HCT116 (cell line): ENCODE measurements at regions not wholly inside any gene's neighbourhood (a gene's known extent, or its start where the extent isn't known, plus 50 kb on each side); places are given as distances from the start of the nearest gene placed in this dataset.

Source experiments
- ATAC-seq: fragments of 200-7000 bp; cut with Tn5 transposase; 2 replicates; pipeline ENCODE4 v1.9.1; 2020; ENCODE audit warnings: mild to moderate bottlenecking, moderate library complexity
- BruUV-seq: library from RNA; stranded (reverse); fragments of 400-500 nt; replicated peaks from 2 replicates; lab custom pipeline; 2021; lab: Mats Ljungman, UMichigan
- CTCF ChIA-PET: fragments of 300-600 bp; sonication (Branson Sonifier 250); formaldehyde crosslinking; loops from one replicate; lab custom pipeline; 2021; ENCODE audit warnings: antibody characterized with exemption; lab: Charles Lee
- POLR2A ChIA-PET: fragments of 300-600, 350-600 bp; sonication (Branson Sonifier 250); formaldehyde crosslinking; loops from one replicate; lab custom pipeline; 2021; ENCODE audit warnings: antibody characterized with exemption; lab: Charles Lee
- RAD21 ChIA-PET, 2 experiments: fragments of 300-600 bp; sonication (Branson Sonifier 250); formaldehyde crosslinking; loops; one replicate each; lab custom pipeline; 2023; ENCODE audit warnings: low total read pairs in 2 of 2; ENCODE audit not compliant: uncharacterized antibody in 2 of 2, unreplicated experiment in 2 of 2, low non-redundant PET in 1 of 2; lab: Charles Lee
- DNase-seq: peaks from one replicate; pipeline ENCODE4 v3.0.0-alpha.2; 2010; ENCODE audit warnings: low read depth, low spot score
- H2AFZ ChIP-seq: fragments of 200-600 bp; shearing (Covaris generic), sonication (generic); 2 replicates; pipeline ENCODE4 v1.6.1; 2017; ENCODE audit warnings: low read depth, mixed run types, mixed read lengths, antibody characterized with exemption, low read length; ENCODE audit not compliant: poor library complexity, severe bottlenecking
- H3K27ac ChIP-seq: 2 replicates; pipeline ENCODE4 v1.5.1; 2012; ENCODE audit warnings: low read depth, low read length
- H3K27me3 ChIP-seq: fragments of 200-600 bp; sonication (generic); 2 replicates; pipeline ENCODE4 v1.6.1; 2016; ENCODE audit warnings: mixed run types, low read length, mixed read lengths; ENCODE audit not compliant: insufficient read depth
- H3K36me3 ChIP-seq, 2 experiments: fragments of 200-500 bp in 1 of 2; fragments of 200-600 bp in 1 of 2; sonication (Bioruptor generic) in 1 of 2; sonication (generic) in 1 of 2; 2 replicates each; pipeline versions ENCODE4 v1.5.1 to v1.6.1; 2014 to 2016; ENCODE audit warnings: low read length in 2 of 2, inconsistent platforms in 1 of 2, mixed read lengths in 1 of 2, mixed run types in 1 of 2; ENCODE audit not compliant: insufficient read depth in 2 of 2, control insufficient read depth in 1 of 2
- H3K4me1 ChIP-seq, 2 experiments: fragments of 200-600 bp in 1 of 2; sonication (generic) in 1 of 2; 2 replicates each; pipeline versions ENCODE4 v1.5.1 to v1.6.1; 2012 to 2017; ENCODE audit warnings: low read length in 2 of 2, inconsistent platforms in 1 of 2, mild to moderate bottlenecking in 1 of 2, mixed read lengths in 1 of 2, mixed run types in 1 of 2, moderate library complexity in 1 of 2; ENCODE audit not compliant: insufficient read depth in 2 of 2, control insufficient read depth in 1 of 2
- H3K4me2 ChIP-seq: fragments of 200-600 bp; sonication (generic); 2 replicates; pipeline ENCODE4 v1.6.1; 2017; ENCODE audit warnings: mixed run types, low read length, mixed read lengths
- H3K4me3 ChIP-seq, 2 experiments: fragments of 200-600 bp in 1 of 2; sonication (generic) in 1 of 2; replicated peaks in 1 of 2; 2 replicates each; pipeline ENCODE4 v1.5.1; 2011 to 2016; ENCODE audit warnings: low read length in 2 of 2, control low read depth in 1 of 2, low read depth in 1 of 2, mild to moderate bottlenecking in 1 of 2, mixed read lengths in 1 of 2, mixed run types in 1 of 2
- H3K79me2 ChIP-seq: fragments of 200-600 bp; sonication (generic); 2 replicates; pipeline ENCODE4 v1.6.1; 2017; ENCODE audit warnings: mild to moderate bottlenecking, mixed run types, low read length, moderate library complexity, mixed read lengths; ENCODE audit not compliant: insufficient read depth
- H3K9ac ChIP-seq: fragments of 200-600 bp; sonication (generic); 2 replicates; pipeline ENCODE4 v1.6.1; 2016; ENCODE audit warnings: low read length, mixed read lengths
- H3K9me2 ChIP-seq: fragments of 200-600 bp; sonication (generic), shearing (Covaris generic); 2 replicates; pipeline ENCODE4 v1.6.1; 2017; ENCODE audit warnings: mixed run types, mild to moderate bottlenecking, moderate library complexity; ENCODE audit not compliant: insufficient read depth
- H3K9me3 ChIP-seq, 2 experiments: fragments of 200-500 bp in 1 of 2; fragments of 200-600 bp in 1 of 2; sonication (Bioruptor generic) in 1 of 2; sonication (generic) in 1 of 2; 2 replicates each; pipeline ENCODE4 v1.6.1; 2014 to 2017; ENCODE audit warnings: low read length in 2 of 2, mixed read lengths in 2 of 2, inconsistent platforms in 1 of 2, low read depth in 1 of 2, mild to moderate bottlenecking in 1 of 2, mixed run types in 1 of 2, moderate library complexity in 1 of 2; ENCODE audit not compliant: control insufficient read depth in 1 of 2, insufficient read depth in 1 of 2
- H4K20me1 ChIP-seq: fragments of 200-600 bp; sonication (generic), shearing (Covaris generic); 2 replicates; pipeline ENCODE4 v1.6.1; 2017; ENCODE audit warnings: mixed run types, mild to moderate bottlenecking, moderate library complexity; ENCODE audit not compliant: insufficient read depth
- CBX3 ChIP-seq: IDR thresholded peaks from 2 replicates; pipeline ENCODE4 v1.6.1; 2012; ENCODE audit warnings: low read depth
- CEBPB ChIP-seq: IDR thresholded peaks from 2 replicates; pipeline ENCODE4 v1.6.1; 2012; ENCODE audit warnings: low read depth
- EGR1 ChIP-seq: IDR thresholded peaks from 2 replicates; pipeline ENCODE4 v1.6.1; 2012; ENCODE audit warnings: low read depth
- EZH2 ChIP-seq: fragments of 200-600 bp; sonication (generic); IDR thresholded peaks from 2 replicates; pipeline ENCODE4 v1.6.1; 2017; ENCODE audit warnings: antibody characterized with exemption, mixed run types
- FOSL1 ChIP-seq: IDR thresholded peaks from 2 replicates; pipeline ENCODE4 v1.6.1; 2012; ENCODE audit warnings: low read depth
- POLR2A ChIP-seq: IDR thresholded peaks from 2 replicates; pipeline ENCODE4 v1.7.0; 2011; ENCODE audit warnings: borderline replicate concordance; ENCODE audit not compliant: insufficient read depth, insufficient read length; ENCODE audit errors: extremely low read depth
- SIN3A ChIP-seq: IDR thresholded peaks from 2 replicates; pipeline ENCODE4 v1.6.1; 2012; ENCODE audit warnings: low read depth
- SRF ChIP-seq: IDR thresholded peaks from 2 replicates; pipeline ENCODE4 v1.6.1; 2012; ENCODE audit warnings: low read depth
- TCF7L2 ChIP-seq: IDR thresholded peaks from 2 replicates; pipeline ENCODE4 v1.7.0; 2011; ENCODE audit warnings: borderline replicate concordance, inconsistent platforms; ENCODE audit not compliant: insufficient read depth, insufficient read length; ENCODE audit errors: extremely low read depth
- YY1 ChIP-seq: IDR thresholded peaks from 2 replicates; pipeline ENCODE4 v1.6.1; 2011; ENCODE audit warnings: low read length, low read depth, moderate library complexity, mild to moderate bottlenecking; ENCODE audit not compliant: insufficient replicate concordance; ENCODE audit errors: extremely low read depth
- intact Hi-C: fragments of 100-400 bp; cut with micrococcal nuclease; formaldehyde crosslinking; loops from 2 replicates; pipeline ENCODE4 v1.10.0; 2022
- TF ChIP-seq, protein P1 (sequence below): IDR thresholded peaks from 2 replicates; pipeline ENCODE4 v1.6.1; 2012
- TF ChIP-seq, protein P2 (sequence below): IDR thresholded peaks from 2 replicates; pipeline ENCODE4 v1.6.1; 2012; ENCODE audit warnings: low read depth

DNA sequence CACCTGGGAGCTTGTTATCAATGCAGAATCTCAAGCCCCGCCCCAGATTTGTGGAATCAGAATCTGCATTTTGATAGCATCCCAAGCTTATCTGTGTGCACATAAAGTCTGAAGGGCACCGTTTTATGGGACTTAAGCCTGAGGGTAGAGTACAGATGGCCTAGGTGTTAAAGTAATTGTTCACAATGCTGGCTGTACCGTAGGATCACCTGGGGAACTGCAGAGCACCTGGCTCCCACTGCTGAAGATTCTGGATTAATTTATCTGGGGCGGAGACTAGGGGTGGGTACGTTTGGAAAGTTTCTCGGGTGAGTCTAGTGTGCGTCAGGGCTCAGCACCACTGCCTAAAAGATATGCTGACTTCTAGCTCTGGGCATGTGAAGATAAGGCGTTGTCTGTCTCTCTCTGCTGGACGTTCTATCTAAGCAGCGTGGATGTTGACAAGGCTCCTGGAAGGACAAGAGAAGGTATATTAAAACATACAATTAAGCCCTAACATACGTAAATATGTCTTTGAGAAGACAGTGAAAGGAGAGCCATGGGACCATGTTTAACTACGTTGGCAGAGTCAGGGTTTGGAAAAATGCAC lies 63.2 kb upstream of the RASGRP1 start:
- ChIA-PET CTCF (interaction anchor here (1.0 to 2.0 kb wide), 2 partner anchors 64 to 188 kb away, joined by 3 to 9 read pairs; no protein-coding TSS in a partner anchor), RAD21 (no interaction called here), POLR2A (no interaction called here)
- H2AFZ ChIP-seq, result no peak overlapping the region
- no peak overlapping the region for H3K4me3 ChIP-seq
- no peaks in the 10 kb centered on the region for H3K4me1 ChIP-seq
- H3K27ac ChIP-seq, result no peak overlapping the region
- intact Hi-C loops, result no loop called here
- DNase-seq, result no peak
- H4K20me1 ChIP-seq, result no peaks in the 10 kb centered on the region
- H3K4me2 ChIP-seq, result no peak overlapping the region
- no TSS peak for BruUV-seq
- H3K79me2 ChIP-seq, result no peaks in the 10 kb centered on the region
- H3K9me3 ChIP-seq, result no peaks in the 10 kb centered on the region
- no peaks in the 10 kb centered on the region for H3K9me2 ChIP-seq
- TF ChIP-seq CEBPB (no peak), TCF7L2 (no peak), POLR2A (no peak)
- TF ChIP-seq, protein P1, sequence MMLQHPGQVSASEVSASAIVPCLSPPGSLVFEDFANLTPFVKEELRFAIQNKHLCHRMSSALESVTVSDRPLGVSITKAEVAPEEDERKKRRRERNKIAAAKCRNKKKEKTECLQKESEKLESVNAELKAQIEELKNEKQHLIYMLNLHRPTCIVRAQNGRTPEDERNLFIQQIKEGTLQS, result no peak
- H3K27me3 ChIP-seq, result 0 out of 2 replicates have a peak, but pooled peaks cover 5% of the 10 kb centered on the region
- ATAC-seq, result no peak
- no peaks in the 10 kb centered on the region for H3K36me3 ChIP-seq
- H3K9ac ChIP-seq, result no peak overlapping the region

DNA sequence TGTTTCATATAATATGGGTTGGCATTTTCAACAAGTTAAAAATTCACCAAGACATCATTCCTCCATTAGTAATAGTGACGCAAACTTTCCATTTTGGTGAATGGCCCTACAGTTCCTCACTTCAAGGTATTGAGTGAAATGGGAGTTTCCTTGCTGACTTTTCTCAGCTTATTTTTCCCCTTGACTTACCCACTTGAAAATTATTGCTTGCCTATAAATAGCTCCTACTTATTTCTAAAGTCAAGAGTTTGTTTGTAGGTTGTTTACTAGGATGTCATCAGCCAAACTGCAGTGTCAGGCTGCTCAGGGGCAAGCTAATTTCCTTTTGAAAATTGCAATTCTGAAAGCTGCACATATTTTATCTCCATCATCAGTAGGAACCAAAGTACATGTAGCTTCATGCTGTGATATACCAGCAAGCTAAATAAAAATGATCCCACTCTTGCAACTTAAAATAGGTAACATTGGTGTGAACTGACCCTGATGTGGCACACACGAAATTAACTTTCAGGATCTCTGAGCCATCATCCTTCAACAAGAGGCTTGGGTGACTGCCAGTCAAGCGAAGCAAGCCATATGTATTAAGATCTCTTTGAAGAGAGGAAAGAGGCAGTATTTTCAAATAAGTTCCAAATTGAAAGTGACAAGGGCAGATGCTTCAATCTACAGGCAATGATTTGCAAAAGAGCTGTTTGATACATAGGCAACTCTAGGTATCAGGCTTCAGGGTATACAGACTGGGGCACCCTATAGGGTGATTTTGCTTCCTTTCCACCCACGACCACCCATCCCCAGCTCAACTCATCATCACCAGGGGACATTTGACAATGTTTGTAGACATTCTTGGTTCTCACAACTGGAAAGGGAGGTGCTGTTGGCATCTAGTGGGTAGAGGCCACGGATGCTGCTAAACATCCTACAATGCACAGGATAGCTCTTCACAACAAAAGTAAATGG lies 66.8 kb upstream of the RASGRP1 start:
- no peaks in the 10 kb centered on the region for H3K79me2 ChIP-seq
- H3K9me2 ChIP-seq, result no peaks in the 10 kb centered on the region
- H3K27me3 ChIP-seq, result 0 out of 2 replicates have a peak, but pooled peaks cover 5% of the 10 kb centered on the region
- no peaks in the 10 kb centered on the region for H3K36me3 ChIP-seq
- ChIA-PET POLR2A (no interaction called here), RAD21 (no interaction called here), CTCF (no interaction called here)
- H2AFZ ChIP-seq, result no peak overlapping the region
- H3K4me1 ChIP-seq, result no peaks in the 10 kb centered on the region
- H3K9ac ChIP-seq, result no peak overlapping the region
- no peaks in the 10 kb centered on the region for H4K20me1 ChIP-seq
- no peak overlapping the region for H3K4me3 ChIP-seq
- ATAC-seq (no peak), DNase-seq (no peak)
- H3K27ac ChIP-seq, result no peak overlapping the region
- intact Hi-C loops, result no loop called here
- H3K9me3 ChIP-seq, result no peaks in the 10 kb centered on the region
- BruUV-seq, result no TSS peak
- no peak overlapping the region for H3K4me2 ChIP-seq
- TF ChIP-seq CEBPB (no peak), EZH2 (no peak), SIN3A (no peak), CBX3 (no peak), YY1 (no peak), EGR1 (no peak), FOSL1 (no peak), SRF (no peak)
- TF ChIP-seq, protein P2, sequence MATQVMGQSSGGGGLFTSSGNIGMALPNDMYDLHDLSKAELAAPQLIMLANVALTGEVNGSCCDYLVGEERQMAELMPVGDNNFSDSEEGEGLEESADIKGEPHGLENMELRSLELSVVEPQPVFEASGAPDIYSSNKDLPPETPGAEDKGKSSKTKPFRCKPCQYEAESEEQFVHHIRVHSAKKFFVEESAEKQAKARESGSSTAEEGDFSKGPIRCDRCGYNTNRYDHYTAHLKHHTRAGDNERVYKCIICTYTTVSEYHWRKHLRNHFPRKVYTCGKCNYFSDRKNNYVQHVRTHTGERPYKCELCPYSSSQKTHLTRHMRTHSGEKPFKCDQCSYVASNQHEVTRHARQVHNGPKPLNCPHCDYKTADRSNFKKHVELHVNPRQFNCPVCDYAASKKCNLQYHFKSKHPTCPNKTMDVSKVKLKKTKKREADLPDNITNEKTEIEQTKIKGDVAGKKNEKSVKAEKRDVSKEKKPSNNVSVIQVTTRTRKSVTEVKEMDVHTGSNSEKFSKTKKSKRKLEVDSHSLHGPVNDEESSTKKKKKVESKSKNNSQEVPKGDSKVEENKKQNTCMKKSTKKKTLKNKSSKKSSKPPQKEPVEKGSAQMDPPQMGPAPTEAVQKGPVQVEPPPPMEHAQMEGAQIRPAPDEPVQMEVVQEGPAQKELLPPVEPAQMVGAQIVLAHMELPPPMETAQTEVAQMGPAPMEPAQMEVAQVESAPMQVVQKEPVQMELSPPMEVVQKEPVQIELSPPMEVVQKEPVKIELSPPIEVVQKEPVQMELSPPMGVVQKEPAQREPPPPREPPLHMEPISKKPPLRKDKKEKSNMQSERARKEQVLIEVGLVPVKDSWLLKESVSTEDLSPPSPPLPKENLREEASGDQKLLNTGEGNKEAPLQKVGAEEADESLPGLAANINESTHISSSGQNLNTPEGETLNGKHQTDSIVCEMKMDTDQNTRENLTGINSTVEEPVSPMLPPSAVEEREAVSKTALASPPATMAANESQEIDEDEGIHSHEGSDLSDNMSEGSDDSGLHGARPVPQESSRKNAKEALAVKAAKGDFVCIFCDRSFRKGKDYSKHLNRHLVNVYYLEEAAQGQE, result no peak
- TF ChIP-seq, protein P1, result no peak
